Neural cell (in vitro differentiated cells): ENCODE measurements at regions not wholly inside any gene's neighbourhood (a gene's known extent, or its start where the extent isn't known, plus 50 kb on each side); places are given as distances from the start of the nearest gene placed in this dataset.

ENCODE experiments used
- H2AFZ ChIP-seq: fragments of 200-600, 300-800 bp; sonication (generic), shearing (Covaris generic); 2 replicates; pipeline ENCODE4 v1.6.0; 2014; ENCODE audit warnings: low read depth, mild to moderate bottlenecking, antibody characterized with exemption, low read length, moderate library complexity
- H3F3A ChIP-seq: fragments of 200-600 bp; shearing (Covaris generic); 2 replicates; pipeline ENCODE4 v1.6.1; 2016; ENCODE audit warnings: mild to moderate bottlenecking, moderate library complexity, mixed read lengths, antibody characterized with exemption, low read length; ENCODE audit not compliant: insufficient read depth, poor library complexity, severe bottlenecking
- H3K27ac ChIP-seq: fragments of 200-600, 300-800 bp; sonication (generic), shearing (Covaris generic); 2 replicates; pipeline ENCODE4 v1.5.1; 2014; ENCODE audit warnings: mild to moderate bottlenecking, low read length, moderate library complexity
- H3K27me3 ChIP-seq: fragments of 300-800, 200-600 bp; sonication (generic), shearing (Covaris generic); 2 replicates; pipeline ENCODE4 v1.6.0; 2014; ENCODE audit warnings: mild to moderate bottlenecking, low read depth, low read length, moderate library complexity; ENCODE audit not compliant: insufficient read depth
- H3K36me3 ChIP-seq: fragments of 300-800, 200-600 bp; sonication (generic), shearing (Covaris generic); 2 replicates; pipeline ENCODE4 v1.5.1; 2014; ENCODE audit warnings: mild to moderate bottlenecking, antibody characterized with exemption, low read length, moderate library complexity; ENCODE audit not compliant: insufficient read depth
- H3K4me2 ChIP-seq: fragments of 300-800, 200-600 bp; sonication (generic), shearing (Covaris generic); 2 replicates; pipeline ENCODE4 v1.6.0; 2014; ENCODE audit warnings: mild to moderate bottlenecking, low read length
- H3K4me3 ChIP-seq: fragments of 300-800, 200-600 bp; sonication (generic), shearing (Covaris generic); 2 replicates; pipeline ENCODE4 v1.5.1; 2014; ENCODE audit warnings: mild to moderate bottlenecking, low read length, moderate library complexity
- H3K79me2 ChIP-seq: fragments of 200-600 bp; shearing (Covaris generic); replicated peaks from 2 replicates; pipeline ENCODE4 v1.6.0; 2014; ENCODE audit warnings: mild to moderate bottlenecking, low read length, moderate library complexity; ENCODE audit not compliant: insufficient read depth
- H3K9ac ChIP-seq: fragments of 300-800, 200-600 bp; sonication (generic), shearing (Covaris generic); 2 replicates; pipeline ENCODE4 v1.6.1; 2016; ENCODE audit warnings: mild to moderate bottlenecking, low read length, mixed read lengths
- H3K9me2 ChIP-seq: fragments of 200-600 bp; shearing (Covaris generic); 2 replicates; pipeline ENCODE4 v1.6.1; 2016; ENCODE audit warnings: mild to moderate bottlenecking, low read length, mixed read lengths; ENCODE audit not compliant: insufficient read depth
- H3K9me3 ChIP-seq: fragments of 200-600, 300-800 bp; sonication (generic), shearing (Covaris generic); 2 replicates; pipeline ENCODE4 v1.6.1; 2016; ENCODE audit warnings: mild to moderate bottlenecking, mixed run types, low read length, moderate library complexity, mixed read lengths
- H4K20me1 ChIP-seq: fragments of 200-600 bp; shearing (Covaris generic); 2 replicates; pipeline ENCODE4 v1.6.1; 2016; ENCODE audit warnings: mild to moderate bottlenecking, mixed run types; ENCODE audit not compliant: insufficient read depth
- CTCF ChIP-seq: fragments of 450-650 bp; IDR thresholded peaks from 2 replicates; pipeline ENCODE4 v1.5.1; 2014; ENCODE audit warnings: antibody characterized with exemption, mild to moderate bottlenecking, moderate library complexity; ENCODE audit not compliant: poor library complexity, severe bottlenecking
- EP300 ChIP-seq: fragments of 450-650 bp; conservative IDR thresholded peaks from 2 replicates; pipeline ENCODE4 v1.6.1; 2014; ENCODE audit warnings: antibody characterized with exemption, mild to moderate bottlenecking, moderate library complexity; ENCODE audit not compliant: poor library complexity, severe bottlenecking
- EZH2 ChIP-seq: fragments of 200-600, 300-800 bp; shearing (Covaris generic), sonication (generic); IDR thresholded peaks from 2 replicates; pipeline ENCODE4 v1.6.1; 2014; ENCODE audit warnings: antibody characterized with exemption, low read length, borderline replicate concordance, mild to moderate bottlenecking; ENCODE audit not compliant: insufficient read depth, poor library complexity, severe bottlenecking
- MXI1 ChIP-seq: fragments of 450-650 bp; conservative IDR thresholded peaks from 2 replicates; pipeline ENCODE4 v1.6.1; 2014; ENCODE audit warnings: antibody characterized with exemption, mild to moderate bottlenecking; ENCODE audit not compliant: poor library complexity, severe bottlenecking
- POLR2AphosphoS5 ChIP-seq: IDR thresholded peaks from 2 replicates; pipeline ENCODE4 v1.6.1; 2012
- RAD21 ChIP-seq: fragments of 450-650 bp; conservative IDR thresholded peaks from 2 replicates; pipeline ENCODE4 v1.6.1; 2014; ENCODE audit warnings: antibody characterized with exemption, mild to moderate bottlenecking, moderate library complexity
- REST ChIP-seq: IDR thresholded peaks from 2 replicates; pipeline ENCODE4 v1.6.1; 2012; ENCODE audit warnings: borderline replicate concordance
- SMC3 ChIP-seq: fragments of 450-650 bp; conservative IDR thresholded peaks from 2 replicates; pipeline ENCODE4 v1.6.1; 2014; ENCODE audit warnings: antibody characterized with exemption, mild to moderate bottlenecking, moderate library complexity; ENCODE audit not compliant: poor library complexity
- TAF1 ChIP-seq: IDR thresholded peaks from 2 replicates; pipeline ENCODE4 v1.6.1; 2012; ENCODE audit warnings: low read depth

- TF ChIP-seq EZH2 (no peak), EP300 (no peak), POLR2AphosphoS5 (no peak), RAD21 (no peak), TAF1 (no peak), CTCF (no peak), SMC3 (no peak), MXI1 (no peak), REST (no peak)
- Histone ChIP-seq H2AFZ (no peak overlapping the region), H3K9me2 (no peaks in the 10 kb centered on the region), H3K36me3 (no peaks in the 10 kb centered on the region), H3K9me3 (no peaks in the 10 kb centered on the region), H4K20me1 (no peaks in the 10 kb centered on the region), H3K9ac (no peak overlapping the region), H3F3A (no peaks in the 10 kb centered on the region), H3K4me2 (no peak overlapping the region), H3K27ac (no peak overlapping the region), H3K4me3 (no peak overlapping the region), H3K27me3 (no peaks in the 10 kb centered on the region), H3K79me2 (no peaks in the 10 kb centered on the region)
Measured at GRCh38 chr10:2986391-2986801, 81.0 kb upstream of the PFKP start.

- Histone ChIP-seq H3K36me3 (no peaks in the 10 kb centered on the region), H3K4me3 (no peak overlapping the region), H3K79me2 (no peaks in the 10 kb centered on the region), H2AFZ (no peak overlapping the region), H3F3A (no peaks in the 10 kb centered on the region), H3K9ac (no peak overlapping the region), H3K4me2 (no peak overlapping the region), H3K27ac (no peak overlapping the region), H3K9me2 (no peaks in the 10 kb centered on the region), H3K9me3 (no peaks in the 10 kb centered on the region), H4K20me1 (no peaks in the 10 kb centered on the region), H3K27me3 (no peaks in the 10 kb centered on the region)
- TF ChIP-seq REST (no peak), POLR2AphosphoS5 (no peak), CTCF (no peak), EP300 (no peak), EZH2 (no peak), TAF1 (no peak), MXI1 (no peak), SMC3 (no peak), RAD21 (no peak)
Measured at GRCh38 chr10:2985729-2986232, 81.6 kb upstream of the PFKP start.
